ENCODE measurements at regions not wholly inside any gene's neighbourhood (a gene's known extent, or its start where the extent isn't known, plus 50 kb on each side); places are given as distances from the start of the nearest gene placed in this dataset.

GRCh38 chr7:13028036-13028824, 340.8 kb downstream of the ARL4A start:
- no peaks in the 10 kb centered on the region for H3K36me3 Mint-ChIP-seq (ENCODE audit: low read depth)
- no peak overlapping the region for H3K27ac Mint-ChIP-seq
- no peak overlapping the region for H3K4me3 Mint-ChIP-seq
- intact Hi-C loops (cut with micrococcal nuclease), result no loop called here
- H3K27me3 Mint-ChIP-seq, result no peaks in the 10 kb centered on the region
- H3K9me3 Mint-ChIP-seq, result no peaks in the 10 kb centered on the region
- H3K4me1 Mint-ChIP-seq (ENCODE audit: low read depth), result no peaks in the 10 kb centered on the region

GRCh38 chr7:13028825-13029099, 341.3 kb downstream of the ARL4A start:
- Mint-ChIP-seq H3K36me3 (ENCODE audit: low read depth) (no peaks in the 10 kb centered on the region), H3K27ac (no peak overlapping the region), H3K4me3 (no peak overlapping the region), H3K9me3 (no peaks in the 10 kb centered on the region), H3K4me1 (ENCODE audit: low read depth) (no peaks in the 10 kb centered on the region), H3K27me3 (no peaks in the 10 kb centered on the region)
- intact Hi-C loops (cut with micrococcal nuclease), result no loop called here

GRCh38 chr7:13031468-13031867, 344.0 kb downstream of the ARL4A start:
- no peaks in the 10 kb centered on the region for H3K9me3 Mint-ChIP-seq
- no peaks in the 10 kb centered on the region for H3K36me3 Mint-ChIP-seq (ENCODE audit: low read depth)
- H3K27ac Mint-ChIP-seq, result no peak overlapping the region
- no peak overlapping the region for H3K4me3 Mint-ChIP-seq
- peaks cover 5% of the 10 kb centered on the region for H3K4me1 Mint-ChIP-seq (ENCODE audit: low read depth)
- no peaks in the 10 kb centered on the region for H3K27me3 Mint-ChIP-seq
- intact Hi-C loops (cut with micrococcal nuclease), result no loop called here

- H3K27me3 Mint-ChIP-seq, result no peaks in the 10 kb centered on the region
- H3K9me3 Mint-ChIP-seq, result no peaks in the 10 kb centered on the region
- no peak overlapping the region for H3K4me3 Mint-ChIP-seq
- intact Hi-C loops (cut with micrococcal nuclease), result no loop called here
- H3K27ac Mint-ChIP-seq, result no peak overlapping the region
- peaks cover 5% of the 10 kb centered on the region for H3K4me1 Mint-ChIP-seq (ENCODE audit: low read depth)
- no peaks in the 10 kb centered on the region for H3K36me3 Mint-ChIP-seq (ENCODE audit: low read depth)
Observed at GRCh38 chr7:13032084-13032483, 344.7 kb downstream of the ARL4A start.

- no peak overlapping the region for H3K4me3 Mint-ChIP-seq
Observed at GRCh38 chr7:13032576-13032975, 345.1 kb downstream of the ARL4A start.

GRCh38 chr7:13034693-13035092, 347.3 kb downstream of the ARL4A start:
- Mint-ChIP-seq H3K27me3 (no peaks in the 10 kb centered on the region), H3K36me3 (ENCODE audit: low read depth) (no peaks in the 10 kb centered on the region), H3K27ac (no peak overlapping the region), H3K4me3 (no peak overlapping the region), H3K4me1 (ENCODE audit: low read depth) (peaks cover 5% of the 10 kb centered on the region), H3K9me3 (no peaks in the 10 kb centered on the region)
- intact Hi-C loops (cut with micrococcal nuclease), result no loop called here

More at GRCh38 chr7:13032576-13032975, 345.1 kb downstream of the ARL4A start:
- no peaks in the 10 kb centered on the region for H3K36me3 Mint-ChIP-seq (ENCODE audit: low read depth)
- H3K9me3 Mint-ChIP-seq, result no peaks in the 10 kb centered on the region
- peaks cover 5% of the 10 kb centered on the region for H3K4me1 Mint-ChIP-seq (ENCODE audit: low read depth)
- no peaks in the 10 kb centered on the region for H3K27me3 Mint-ChIP-seq
- intact Hi-C loops (cut with micrococcal nuclease), result no loop called here
- no peak overlapping the region for H3K27ac Mint-ChIP-seq

- peaks cover 5% of the 10 kb centered on the region for H3K4me1 Mint-ChIP-seq (ENCODE audit: low read depth)
- no peak overlapping the region for H3K4me3 Mint-ChIP-seq
- H3K36me3 Mint-ChIP-seq (ENCODE audit: low read depth), result no peaks in the 10 kb centered on the region
- no peaks in the 10 kb centered on the region for H3K27me3 Mint-ChIP-seq
- no peak overlapping the region for H3K27ac Mint-ChIP-seq
- intact Hi-C loops (cut with micrococcal nuclease), result no loop called here
- no peaks in the 10 kb centered on the region for H3K9me3 Mint-ChIP-seq
Observed at GRCh38 chr7:13035233-13035632, 347.8 kb downstream of the ARL4A start.

- H3K4me3 Mint-ChIP-seq, result no peak overlapping the region
- H3K9me3 Mint-ChIP-seq, result no peaks in the 10 kb centered on the region
- H3K36me3 Mint-ChIP-seq (ENCODE audit: low read depth), result no peaks in the 10 kb centered on the region
- intact Hi-C loops (cut with micrococcal nuclease), result no loop called here
- no peaks in the 10 kb centered on the region for H3K27me3 Mint-ChIP-seq
- H3K27ac Mint-ChIP-seq, result no peak overlapping the region
- peaks cover 5% of the 10 kb centered on the region for H3K4me1 Mint-ChIP-seq (ENCODE audit: low read depth)
Observed at GRCh38 chr7:13036256-13036780, 348.9 kb downstream of the ARL4A start.

- H3K9me3 Mint-ChIP-seq, result no peaks in the 10 kb centered on the region
- H3K27me3 Mint-ChIP-seq, result no peaks in the 10 kb centered on the region
- H3K36me3 Mint-ChIP-seq (ENCODE audit: low read depth), result no peaks in the 10 kb centered on the region
- intact Hi-C loops (cut with micrococcal nuclease), result no loop called here
- H3K4me1 Mint-ChIP-seq (ENCODE audit: low read depth), result peaks cover 5% of the 10 kb centered on the region
- no peak overlapping the region for H3K4me3 Mint-ChIP-seq
- no peak overlapping the region for H3K27ac Mint-ChIP-seq
Observed at GRCh38 chr7:13037216-13037615, 349.8 kb downstream of the ARL4A start.

- no peaks in the 10 kb centered on the region for H3K9me3 Mint-ChIP-seq
- no peaks in the 10 kb centered on the region for H3K27me3 Mint-ChIP-seq
- no peak overlapping the region for H3K4me3 Mint-ChIP-seq
- intact Hi-C loops (cut with micrococcal nuclease), result no loop called here
- H3K27ac Mint-ChIP-seq, result no peak overlapping the region
- H3K36me3 Mint-ChIP-seq (ENCODE audit: low read depth), result no peaks in the 10 kb centered on the region
- no peaks in the 10 kb centered on the region for H3K4me1 Mint-ChIP-seq (ENCODE audit: low read depth)
Observed at GRCh38 chr7:13041368-13041988, 354.0 kb downstream of the ARL4A start.

- H3K4me1 Mint-ChIP-seq (ENCODE audit: low read depth), result no peaks in the 10 kb centered on the region
- intact Hi-C loops (cut with micrococcal nuclease), result no loop called here
- H3K27me3 Mint-ChIP-seq, result no peaks in the 10 kb centered on the region
- no peaks in the 10 kb centered on the region for H3K9me3 Mint-ChIP-seq
- H3K36me3 Mint-ChIP-seq (ENCODE audit: low read depth), result no peaks in the 10 kb centered on the region
- H3K4me3 Mint-ChIP-seq, result no peak overlapping the region
- no peak overlapping the region for H3K27ac Mint-ChIP-seq
Observed at GRCh38 chr7:13042605-13043236, 355.3 kb downstream of the ARL4A start.

- Mint-ChIP-seq H3K36me3 (ENCODE audit: low read depth) (no peaks in the 10 kb centered on the region), H3K9me3 (no peaks in the 10 kb centered on the region), H3K27me3 (no peaks in the 10 kb centered on the region), H3K4me1 (ENCODE audit: low read depth) (no peaks in the 10 kb centered on the region), H3K4me3 (no peak overlapping the region), H3K27ac (no peak overlapping the region)
- intact Hi-C loops (cut with micrococcal nuclease), result no loop called here
Observed at GRCh38 chr7:13044309-13044708, 356.9 kb downstream of the ARL4A start.

GRCh38 chr7:13047061-13047460, 359.6 kb downstream of the ARL4A start:
- H3K4me3 Mint-ChIP-seq, result no peak overlapping the region
- H3K4me1 Mint-ChIP-seq (ENCODE audit: low read depth), result no peaks in the 10 kb centered on the region
- no peak overlapping the region for H3K27ac Mint-ChIP-seq
- intact Hi-C loops (cut with micrococcal nuclease), result no loop called here
- no peaks in the 10 kb centered on the region for H3K9me3 Mint-ChIP-seq
- no peaks in the 10 kb centered on the region for H3K36me3 Mint-ChIP-seq (ENCODE audit: low read depth)
- H3K27me3 Mint-ChIP-seq, result no peaks in the 10 kb centered on the region

- Mint-ChIP-seq H3K4me1 (ENCODE audit: low read depth) (no peaks in the 10 kb centered on the region), H3K4me3 (no peak overlapping the region), H3K27me3 (no peaks in the 10 kb centered on the region), H3K9me3 (no peaks in the 10 kb centered on the region), H3K27ac (no peak overlapping the region), H3K36me3 (ENCODE audit: low read depth) (no peaks in the 10 kb centered on the region)
- intact Hi-C loops (cut with micrococcal nuclease), result loop anchor here (10.0 kb wide), 1 partner anchor 365 kb away; the partner anchor contains the start of gene ARL4A
Observed at GRCh38 chr7:13049946-13050345, 362.5 kb downstream of the ARL4A start.

Measured in dendritic cell treated with granulocyte-macrophage colony-stimulating factor and Interleukin-4, amounts not matched to agents 40 ng/mL and 50 ng/mL, for 4 days (primary cell).